ENCODE measurements at regions not wholly inside any gene's neighbourhood (a gene's known extent, or its start where the extent isn't known, plus 50 kb on each side); places are given as distances from the start of the nearest gene placed in this dataset.
"Not testable (repeated sequence)": the region's sequence is repeated elsewhere in the genome, so short reads cannot be mapped to it uniquely, and the experiment has no call there.

GRCh38 chr1:144536677-144537076 is 56.0 kb upstream of the PPIAL4F start:
- H4K5ac ChIP-seq (ENCODE audit: insufficient read length, low read depth, low read length); H3K79me1 ChIP-seq (ENCODE audit: low read depth, low read length); H3K9me3 ChIP-seq (ENCODE audit: insufficient read depth in 2 of 2, low read depth in 1 of 2, low read length in 1 of 2); H2BK120ac ChIP-seq (replicated peaks; ENCODE audit: low read depth, low read length); H3K18ac ChIP-seq (ENCODE audit: extremely low read depth, low read length); H3K56ac ChIP-seq (replicated peaks; ENCODE audit: insufficient read length, low read depth, low read length); H3K4ac ChIP-seq (replicated peaks; ENCODE audit: insufficient read length, low read depth, low read length); H4K8ac ChIP-seq (ENCODE audit: extremely low read depth, insufficient read depth, low read length); FAIRE-seq; H4K20me1 ChIP-seq (replicated peaks in 1 of 2; ENCODE audit: control insufficient read depth in 1 of 2, insufficient read depth in 2 of 2, low read length in 2 of 2); H3K23ac ChIP-seq (ENCODE audit: insufficient read length); H2BK12ac ChIP-seq (ENCODE audit: low read depth, low read length); H3K4me2 ChIP-seq (ENCODE audit: insufficient read depth in 1 of 2, low read depth in 2 of 2, low read length in 2 of 2); CTCF ChIA-PET (ENCODE audit: partially characterized antibody); DNase-seq (ENCODE audit: low read depth in 1 of 2, low spot score in 2 of 2); POLR2A ChIA-PET (ENCODE audit: partially characterized antibody); H3K23me2 ChIP-seq (ENCODE audit: low read depth, low read length); H3K36me3 ChIP-seq (ENCODE audit: control insufficient read depth in 2 of 4, insufficient read depth in 4 of 4, low read length in 3 of 4); H3K9ac ChIP-seq (replicated peaks in 1 of 4; ENCODE audit: extremely low read depth in 1 of 4, low read depth in 3 of 4, low read length in 3 of 4); H3K27ac ChIP-seq (ENCODE audit: low read depth, low read length); H3K79me2 ChIP-seq (ENCODE audit: control insufficient read depth in 1 of 2, insufficient read depth in 2 of 2, low read length in 2 of 2); H3K14ac ChIP-seq (ENCODE audit: insufficient read length); H2AK5ac ChIP-seq (ENCODE audit: low read depth, low read length); H3K4me3 ChIP-seq (ENCODE audit: extremely low read depth in 1 of 4, insufficient read depth in 2 of 4, low read depth in 3 of 4, low read length in 4 of 4); H3K4me1 ChIP-seq (replicated peaks in 1 of 4; ENCODE audit: control insufficient read depth in 3 of 4, insufficient read depth in 4 of 4, low read length in 3 of 4); H2AFZ ChIP-seq (ENCODE audit: low read length); H2BK5ac ChIP-seq (ENCODE audit: low read depth, low read length); H4K91ac ChIP-seq (replicated peaks; ENCODE audit: insufficient read length, low read length); H2BK20ac ChIP-seq (ENCODE audit: low read length); H2BK15ac ChIP-seq (ENCODE audit: low read length); H3K27me3 ChIP-seq (replicated peaks in 1 of 4; ENCODE audit: control insufficient read depth in 3 of 4, extremely low read depth in 1 of 4, insufficient read depth in 3 of 4, low read length in 3 of 4): not testable (repeated sequence)
- 86% methylated on average over 1 of the region's 1 CpG; no CpG with 5 or more reads in 1 of the 2 experiments for WGBS, 2 experiments (ENCODE audit: extremely low coverage in 1 of 2, insufficient coverage in 1 of 2, insufficient read length in 1 of 2, insufficient replicate concordance in 2 of 2, low coverage in 1 of 2, low lambda C conversion rate in 2 of 2, missing lambda C conversion rate in 1 of 2)

GRCh38 chr1:144537234-144537633 is 55.5 kb upstream of the PPIAL4F start:
- H3K23me2 ChIP-seq (ENCODE audit: low read depth, low read length); POLR2A ChIA-PET (ENCODE audit: partially characterized antibody): not testable (repeated sequence)

More at GRCh38 chr1:144537234-144537633, 55.5 kb upstream of the PPIAL4F start:
- H3K14ac ChIP-seq (ENCODE audit: insufficient read length); H3K18ac ChIP-seq (ENCODE audit: extremely low read depth, low read length); H3K9me3 ChIP-seq (ENCODE audit: insufficient read depth in 2 of 2, low read depth in 1 of 2, low read length in 1 of 2); H3K23ac ChIP-seq (ENCODE audit: insufficient read length); H3K9ac ChIP-seq (replicated peaks in 1 of 4; ENCODE audit: extremely low read depth in 1 of 4, low read depth in 3 of 4, low read length in 3 of 4); H3K36me3 ChIP-seq (ENCODE audit: control insufficient read depth in 2 of 4, insufficient read depth in 4 of 4, low read length in 3 of 4); H2BK15ac ChIP-seq (ENCODE audit: low read length); H3K56ac ChIP-seq (replicated peaks; ENCODE audit: insufficient read length, low read depth, low read length); H3K79me2 ChIP-seq (ENCODE audit: control insufficient read depth in 1 of 2, insufficient read depth in 2 of 2, low read length in 2 of 2); H3K4me1 ChIP-seq (replicated peaks in 1 of 4; ENCODE audit: control insufficient read depth in 3 of 4, insufficient read depth in 4 of 4, low read length in 3 of 4); H4K8ac ChIP-seq (ENCODE audit: extremely low read depth, insufficient read depth, low read length); CTCF ChIA-PET (ENCODE audit: partially characterized antibody); H2BK5ac ChIP-seq (ENCODE audit: low read depth, low read length); FAIRE-seq; H3K27ac ChIP-seq (ENCODE audit: low read depth, low read length); H4K91ac ChIP-seq (replicated peaks; ENCODE audit: insufficient read length, low read length); H2BK120ac ChIP-seq (replicated peaks; ENCODE audit: low read depth, low read length); H2AFZ ChIP-seq (ENCODE audit: low read length); H4K5ac ChIP-seq (ENCODE audit: insufficient read length, low read depth, low read length); H3K27me3 ChIP-seq (replicated peaks in 1 of 4; ENCODE audit: control insufficient read depth in 3 of 4, extremely low read depth in 1 of 4, insufficient read depth in 3 of 4, low read length in 3 of 4); H2AK5ac ChIP-seq (ENCODE audit: low read depth, low read length); H2BK20ac ChIP-seq (ENCODE audit: low read length); H3K79me1 ChIP-seq (ENCODE audit: low read depth, low read length); H2BK12ac ChIP-seq (ENCODE audit: low read depth, low read length); H3K4me2 ChIP-seq (ENCODE audit: insufficient read depth in 1 of 2, low read depth in 2 of 2, low read length in 2 of 2); H4K20me1 ChIP-seq (replicated peaks in 1 of 2; ENCODE audit: control insufficient read depth in 1 of 2, insufficient read depth in 2 of 2, low read length in 2 of 2); DNase-seq (ENCODE audit: low read depth in 1 of 2, low spot score in 2 of 2); H3K4me3 ChIP-seq (ENCODE audit: extremely low read depth in 1 of 4, insufficient read depth in 2 of 4, low read depth in 3 of 4, low read length in 4 of 4); H3K4ac ChIP-seq (replicated peaks; ENCODE audit: insufficient read length, low read depth, low read length): not testable (repeated sequence)
- WGBS, 2 experiments (ENCODE audit: extremely low coverage in 1 of 2, insufficient coverage in 1 of 2, insufficient read length in 1 of 2, insufficient replicate concordance in 2 of 2, low coverage in 1 of 2, low lambda C conversion rate in 2 of 2, missing lambda C conversion rate in 1 of 2), result 98% methylated on average over 4 of the region's 5 CpGs; no CpG with 5 or more reads in 1 of the 2 experiments
